Adrenal gland (tissue), 9 donors: ENCODE measurements at regions not wholly inside any gene's neighbourhood (a gene's known extent, or its start where the extent isn't known, plus 50 kb on each side); places are given as distances from the start of the nearest gene placed in this dataset.

Experiments
- DNase-seq, 7 donors: peaks; one replicate each; pipeline ENCODE4 v3.0.0-alpha.2; 2019 to 2020
- H3K27ac ChIP-seq, 5 donors: fragments of 200-600 bp; sonication (generic) in 4 of 5; 1 replicate in 3 of 5; 2 replicates in 2 of 5; pipeline versions ENCODE4 v1.5.1 to v1.8.0; 2016 to 2020; ENCODE audit warnings: mild to moderate bottlenecking in 1 of 5
- H3K27me3 ChIP-seq: fragments of 200-600 bp; 2 replicates; pipeline ENCODE4 v1.8.0; 2021
- H3K36me3 ChIP-seq, 2 donors: fragments of 200-600 bp; replicated peaks in 1 of 2; 1 replicate in 1 of 2; 2 replicates in 1 of 2; pipeline versions ENCODE4 v1.5.1 to v1.8.0; 2018 to 2022
- H3K4me1 ChIP-seq, 2 donors: fragments of 200-600 bp; replicated peaks in 1 of 2; 1 replicate in 1 of 2; 2 replicates in 1 of 2; pipeline versions ENCODE4 v1.5.1 to v1.8.0; 2018 to 2021
- H3K4me3 ChIP-seq, 4 donors: fragments of 200-600 bp; sonication (generic) in 3 of 4; one replicate each; pipeline ENCODE4 v1.5.1; 2016 to 2018
- H3K9me3 ChIP-seq, 3 donors: fragments of 200-600 bp; sonication (generic) in 1 of 3; replicated peaks in 1 of 3; 1 replicate in 2 of 3; 2 replicates in 1 of 3; pipeline versions ENCODE4 v1.5.1 to v1.8.0; 2016 to 2021
- POLR2A ChIP-seq, 2 donors: fragments of 450-650 bp; IDR thresholded peaks; one replicate each; pipeline ENCODE4 v1.6.1; 2017; ENCODE audit warnings: antibody characterized with exemption in 2 of 2, mild to moderate bottlenecking in 2 of 2, moderate library complexity in 1 of 2
- WGBS, 4 donors: extraction: QIAGEN DNeasy Blood & Tissue Kit in 2 of 4; methylation state at CpG; one replicate each; pipeline versions ENCODE4 v1.1.5 to v1.1.7; 2013 to 2017; 5-methylcytosine and 5-hydroxymethylcytosine counted together
- intact Hi-C, 2 donors: fragments of 100-400 bp; cut with DNase I; formaldehyde crosslinking; loops; one replicate each; pipeline versions ENCODE4 v1.14.1 to v1.15.0; 2022 to 2023
- TF ChIP-seq, protein P1 (sequence below), 6 experiments: fragments of 450-650 bp in 4 of 6; fragments of 200-600 bp in 2 of 6; sonication (generic) in 1 of 6; IDR thresholded peaks; 1 replicate in 5 of 6; 2 replicates in 1 of 6; pipeline versions ENCODE4 v1.5.1 to v1.8.0; 2016 to 2021; ENCODE audit warnings: antibody characterized with exemption in 6 of 6, mild to moderate bottlenecking in 2 of 6, moderate library complexity in 1 of 6
- donor health status: healthy with polysubstance abuse.
- donor health status: Bipolar disorder and iron deficiency.
- donor health status: DM: yes; HTN: yes; CAD: no.
- donor health status: DM: no; HTN: no; CAD: no.
- donor health status: DM: no; HTN: no; CAD: no.

DNA sequence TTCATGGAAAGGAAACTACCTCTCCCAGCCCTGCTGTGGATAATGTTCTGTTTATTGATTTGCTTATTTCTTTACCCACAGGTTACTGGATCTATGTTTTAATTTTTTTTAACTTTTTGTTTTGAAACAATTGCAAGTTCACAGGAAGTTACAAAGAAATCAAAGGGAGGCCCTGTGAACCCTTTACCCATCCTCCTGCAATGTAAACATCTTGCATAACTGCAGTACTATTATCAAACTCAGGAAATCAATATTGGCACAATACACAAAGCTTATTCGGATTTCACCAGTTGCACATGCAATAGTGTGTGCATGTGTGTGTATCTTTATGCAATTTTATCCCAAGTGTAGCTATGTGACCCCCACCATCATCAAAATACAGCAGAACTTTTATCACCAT, 398.0 kb downstream of the BTBD3 start:
- no peak overlapping the region for H3K27ac ChIP-seq
- DNase-seq, result no peak
- H3K4me3 ChIP-seq, result no peak overlapping the region
- no peaks in the 10 kb centered on the region for H3K27me3 ChIP-seq
- H3K36me3 ChIP-seq, result no peaks in the 10 kb centered on the region
- intact Hi-C loops, result no loop called here
- no peaks in the 10 kb centered on the region for H3K9me3 ChIP-seq
- TF ChIP-seq, protein P1, sequence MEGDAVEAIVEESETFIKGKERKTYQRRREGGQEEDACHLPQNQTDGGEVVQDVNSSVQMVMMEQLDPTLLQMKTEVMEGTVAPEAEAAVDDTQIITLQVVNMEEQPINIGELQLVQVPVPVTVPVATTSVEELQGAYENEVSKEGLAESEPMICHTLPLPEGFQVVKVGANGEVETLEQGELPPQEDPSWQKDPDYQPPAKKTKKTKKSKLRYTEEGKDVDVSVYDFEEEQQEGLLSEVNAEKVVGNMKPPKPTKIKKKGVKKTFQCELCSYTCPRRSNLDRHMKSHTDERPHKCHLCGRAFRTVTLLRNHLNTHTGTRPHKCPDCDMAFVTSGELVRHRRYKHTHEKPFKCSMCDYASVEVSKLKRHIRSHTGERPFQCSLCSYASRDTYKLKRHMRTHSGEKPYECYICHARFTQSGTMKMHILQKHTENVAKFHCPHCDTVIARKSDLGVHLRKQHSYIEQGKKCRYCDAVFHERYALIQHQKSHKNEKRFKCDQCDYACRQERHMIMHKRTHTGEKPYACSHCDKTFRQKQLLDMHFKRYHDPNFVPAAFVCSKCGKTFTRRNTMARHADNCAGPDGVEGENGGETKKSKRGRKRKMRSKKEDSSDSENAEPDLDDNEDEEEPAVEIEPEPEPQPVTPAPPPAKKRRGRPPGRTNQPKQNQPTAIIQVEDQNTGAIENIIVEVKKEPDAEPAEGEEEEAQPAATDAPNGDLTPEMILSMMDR (IDR thresholded peaks at IDR 0.05), result no peak
- TF ChIP-seq POLR2A (IDR thresholded peaks at IDR 0.05), result no peak
- no peaks in the 10 kb centered on the region for H3K4me1 ChIP-seq
- 43 to 70% (median 51%) methylated on average over 1 of the region's 1 CpG for WGBS, 4 donors

DNA sequence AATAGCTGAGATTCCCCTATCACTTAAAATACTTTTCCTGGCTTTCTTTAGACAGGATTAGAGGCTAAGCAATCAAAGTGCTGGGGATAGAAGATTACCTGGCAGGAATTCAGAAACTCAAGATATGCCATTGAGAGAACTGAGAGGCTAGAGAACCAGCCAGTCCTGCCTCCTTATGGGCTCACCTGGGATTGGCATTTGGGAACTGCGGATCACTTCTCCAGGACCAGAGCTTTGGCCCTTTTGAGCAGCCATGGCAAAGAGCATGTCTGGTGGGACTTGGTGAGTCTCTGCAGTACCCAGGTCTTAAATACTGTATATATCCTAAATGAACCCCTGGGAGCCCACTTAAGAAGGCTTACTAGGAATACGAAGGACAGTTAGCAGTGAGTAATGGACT, 399.1 kb downstream of the BTBD3 start:
- Histone ChIP-seq H3K27me3 (no peaks in the 10 kb centered on the region), H3K27ac (no peak overlapping the region), H3K36me3 (no peaks in the 10 kb centered on the region), H3K9me3 (no peaks in the 10 kb centered on the region), H3K4me1 (no peaks in the 10 kb centered on the region), H3K4me3 (no peak overlapping the region)
- no peak for DNase-seq
- intact Hi-C loops, result no loop called here
- TF ChIP-seq POLR2A (IDR thresholded peaks at IDR 0.05), result no peak
- TF ChIP-seq, protein P1 (IDR thresholded peaks at IDR 0.05), result no peak
- 77 to 94% (median 88%) methylated on average over 2 of the region's 2 CpGs for WGBS, 4 donors

DNA sequence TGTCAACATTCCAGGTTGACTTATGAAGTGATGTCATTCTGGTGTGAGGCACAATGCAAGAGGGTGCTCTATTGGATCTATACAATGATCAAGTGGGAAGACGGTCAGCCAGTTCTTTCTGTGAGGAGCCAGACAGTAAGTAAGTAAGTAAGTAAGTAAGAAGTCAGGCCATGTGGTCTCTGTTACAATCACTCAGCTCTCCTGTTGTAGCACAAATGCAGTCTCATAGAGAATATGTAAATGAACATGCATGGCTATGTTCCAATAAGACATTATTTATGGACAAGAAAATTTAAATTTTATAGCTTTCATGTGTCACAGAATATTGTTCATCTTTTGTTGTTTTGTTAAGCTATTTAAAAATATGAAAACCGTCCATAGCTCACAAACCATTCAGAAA, 399.7 kb downstream of the BTBD3 start:
- Histone ChIP-seq H3K9me3 (no peaks in the 10 kb centered on the region), H3K4me1 (no peaks in the 10 kb centered on the region), H3K27ac (no peak overlapping the region), H3K4me3 (no peak overlapping the region), H3K36me3 (no peaks in the 10 kb centered on the region), H3K27me3 (no peaks in the 10 kb centered on the region)
- 76 to 85% (median 84%) methylated on average over 2 of the region's 2 CpGs for WGBS, 4 donors
- intact Hi-C loops, result no loop called here
- DNase-seq, result no peak
- TF ChIP-seq POLR2A (IDR thresholded peaks at IDR 0.05), result no peak

DNA sequence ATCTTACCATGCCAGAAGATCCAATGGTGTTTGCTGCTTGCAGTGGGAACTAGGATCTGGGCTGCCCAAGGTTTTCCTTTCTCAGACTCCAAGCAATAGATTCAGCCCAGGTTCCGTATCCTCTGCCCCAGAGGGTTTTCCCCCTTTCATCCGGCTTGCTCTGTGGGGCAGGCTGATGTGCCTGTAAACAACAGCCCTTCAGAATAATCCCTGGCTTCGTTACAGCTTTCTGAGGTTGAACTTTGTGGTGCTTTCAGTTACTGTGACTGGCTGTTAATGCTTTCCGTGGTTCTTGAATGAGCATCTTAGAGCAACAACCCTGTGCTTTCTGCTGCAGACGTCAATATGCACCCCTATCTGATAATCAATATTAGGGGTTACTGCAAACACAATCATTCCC, 400.4 kb downstream of the BTBD3 start:
- no peak for DNase-seq
- 73 to 81% (median 77%) methylated on average over 4 to 5 of the region's 5 CpGs for WGBS, 4 donors
- Histone ChIP-seq H3K4me1 (no peaks in the 10 kb centered on the region), H3K36me3 (no peaks in the 10 kb centered on the region), H3K27ac (no peak overlapping the region), H3K9me3 (no peaks in the 10 kb centered on the region), H3K27me3 (no peaks in the 10 kb centered on the region), H3K4me3 (no peak overlapping the region)
- intact Hi-C loops, result no loop called here
- TF ChIP-seq, protein P1 (IDR thresholded peaks at IDR 0.05), result no peak
- no peak for TF ChIP-seq POLR2A (IDR thresholded peaks at IDR 0.05)

DNA sequence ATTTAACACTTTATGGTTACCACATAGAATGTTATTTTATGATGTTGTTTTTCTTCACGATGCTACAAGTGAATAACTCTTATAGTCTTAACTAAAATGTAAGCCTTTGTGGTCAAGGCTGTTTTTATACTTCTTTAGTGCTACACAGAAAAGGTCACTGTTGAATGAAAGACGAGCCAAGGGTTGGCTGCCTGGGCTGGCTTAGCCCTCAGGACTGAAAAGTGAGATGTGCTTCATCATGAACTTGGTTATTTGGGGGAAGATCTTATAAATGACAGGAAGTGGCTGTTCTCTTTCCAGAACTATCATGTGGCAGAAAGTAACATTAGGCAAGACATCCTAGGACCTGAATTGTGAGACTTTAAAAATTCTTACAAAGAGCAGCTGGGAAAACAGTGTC, 404.0 kb downstream of the BTBD3 start:
- Histone ChIP-seq H3K4me3 (no peak overlapping the region), H3K4me1 (no peaks in the 10 kb centered on the region), H3K9me3 (no peaks in the 10 kb centered on the region), H3K36me3 (no peaks in the 10 kb centered on the region), H3K27ac (no peak overlapping the region), H3K27me3 (no peaks in the 10 kb centered on the region)
- 20 to 45% (median 34%) methylated on average over 2 of the region's 2 CpGs for WGBS, 4 donors
- DNase-seq, result no peak
- TF ChIP-seq POLR2A (IDR thresholded peaks at IDR 0.05), result no peak
- TF ChIP-seq, protein P1 (IDR thresholded peaks at IDR 0.05), result no peak
- intact Hi-C loops, result no loop called here
